Smooth muscle cell (in vitro differentiated cells): ENCODE measurements at regions not wholly inside any gene's neighbourhood (a gene's known extent, or its start where the extent isn't known, plus 50 kb on each side); places are given as distances from the start of the nearest gene placed in this dataset.

Source experiments
- DNase-seq: peaks from one replicate; lab custom pipeline; 2025; ENCODE audit not compliant: unreplicated experiment; lab: John Stamatoyannopoulos, UW
- H2AFZ ChIP-seq: fragments of 200-600 bp; sonication (generic); 2 replicates; pipeline ENCODE4 v1.6.0; 2016; ENCODE audit warnings: antibody characterized with exemption, low read depth, mild to moderate bottlenecking
- H3F3A ChIP-seq: fragments of 200-600 bp; sonication (generic); 2 replicates; pipeline ENCODE4 v1.6.0; 2017; ENCODE audit warnings: antibody characterized with exemption, low read depth
- H3K27ac ChIP-seq: fragments of 200-600 bp; sonication (generic); 2 replicates; pipeline ENCODE4 v1.5.1; 2016; ENCODE audit warnings: low read depth, mild to moderate bottlenecking
- H3K27me3 ChIP-seq: fragments of 200-600 bp; sonication (generic); 2 replicates; pipeline ENCODE4 v1.6.1; 2016; ENCODE audit warnings: low read depth, mild to moderate bottlenecking
- H3K36me3 ChIP-seq: fragments of 200-600 bp; sonication (generic); 2 replicates; pipeline ENCODE4 v1.5.1; 2016; ENCODE audit warnings: low read depth
- H3K4me1 ChIP-seq: fragments of 200-600 bp; sonication (generic); 2 replicates; pipeline ENCODE4 v1.5.1; 2016; ENCODE audit warnings: low read depth
- H3K4me2 ChIP-seq: fragments of 200-600 bp; sonication (generic); 2 replicates; pipeline ENCODE4 v1.6.0; 2016; ENCODE audit warnings: mild to moderate bottlenecking
- H3K4me3 ChIP-seq: fragments of 200-600 bp; sonication (generic); 2 replicates; pipeline ENCODE4 v1.5.1; 2016; ENCODE audit warnings: mild to moderate bottlenecking
- H3K79me2 ChIP-seq: fragments of 200-600 bp; sonication (generic); 2 replicates; pipeline ENCODE4 v1.6.0; 2016; ENCODE audit warnings: low read depth, mild to moderate bottlenecking
- H3K9ac ChIP-seq: fragments of 200-600 bp; sonication (generic); 2 replicates; pipeline ENCODE4 v1.6.0; 2016; ENCODE audit warnings: low read depth
- H3K9me3 ChIP-seq: fragments of 200-600 bp; sonication (generic); replicated peaks from 2 replicates; pipeline ENCODE4 v1.5.1; 2016; ENCODE audit warnings: low read depth
- H4K20me1 ChIP-seq: fragments of 200-600 bp; sonication (generic); 2 replicates; pipeline ENCODE4 v1.6.0; 2016; ENCODE audit warnings: low read depth
- CTCF ChIP-seq: fragments of 200-600 bp; sonication (generic); IDR thresholded peaks from 2 replicates; pipeline ENCODE4 v1.5.1; 2017; ENCODE audit warnings: borderline replicate concordance, mild to moderate bottlenecking, antibody characterized with exemption; ENCODE audit not compliant: insufficient read depth, poor library complexity, severe bottlenecking
- WGBS: methylation state at CpG from one replicate; pipeline ENCODE4 v1.1.7; 2016; ENCODE audit warnings: low lambda C conversion rate; 5-methylcytosine and 5-hydroxymethylcytosine counted together

GRCh38 chr2:180446492-180446891 is 439.4 kb upstream of the CWC22 start:
- Histone ChIP-seq H3K4me2 (no peak overlapping the region), H3K27ac (no peak overlapping the region), H3K4me3 (no peak overlapping the region), H4K20me1 (no peaks in the 10 kb centered on the region), H3F3A (no peaks in the 10 kb centered on the region), H3K4me1 (no peaks in the 10 kb centered on the region), H3K27me3 (no peaks in the 10 kb centered on the region), H3K79me2 (no peaks in the 10 kb centered on the region), H3K9me3 (no peaks in the 10 kb centered on the region), H2AFZ (no peak overlapping the region), H3K36me3 (no peaks in the 10 kb centered on the region), H3K9ac (no peak overlapping the region)
- TF ChIP-seq CTCF = no peak
- no peak for DNase-seq
- 95% methylated on average over 6 of the region's 6 CpGs for WGBS

- Histone ChIP-seq H2AFZ (no peak overlapping the region), H3K4me2 (no peak overlapping the region), H3K36me3 (no peaks in the 10 kb centered on the region), H3K27me3 (no peaks in the 10 kb centered on the region), H3K4me3 (no peak overlapping the region), H3K9me3 (no peaks in the 10 kb centered on the region), H3K79me2 (no peaks in the 10 kb centered on the region), H4K20me1 (no peaks in the 10 kb centered on the region), H3K27ac (no peak overlapping the region), H3K4me1 (no peaks in the 10 kb centered on the region), H3K9ac (no peak overlapping the region), H3F3A (no peaks in the 10 kb centered on the region)
- DNase-seq = no peak
- no peak for TF ChIP-seq CTCF
- 100% methylated on average over 1 of the region's 1 CpG for WGBS
These were observed 436.8 kb upstream of the CWC22 start for GRCh38 chr2:180443888-180444287.

GRCh38 chr2:180442860-180443644 is 436.0 kb upstream of the CWC22 start:
- Histone ChIP-seq H3K9ac (no peak overlapping the region), H3K9me3 (no peaks in the 10 kb centered on the region), H4K20me1 (no peaks in the 10 kb centered on the region), H2AFZ (no peak overlapping the region), H3K27me3 (no peaks in the 10 kb centered on the region), H3K4me1 (no peaks in the 10 kb centered on the region), H3K4me3 (no peak overlapping the region), H3K4me2 (no peak overlapping the region), H3K27ac (no peak overlapping the region), H3K36me3 (no peaks in the 10 kb centered on the region), H3K79me2 (no peaks in the 10 kb centered on the region), H3F3A (no peaks in the 10 kb centered on the region)
- WGBS = 85% methylated on average over 1 of the region's 1 CpG
- DNase-seq = no peak
- TF ChIP-seq CTCF = no peak

- 99% methylated on average over 3 of the region's 3 CpGs for WGBS
- Histone ChIP-seq H3K4me3 (no peak overlapping the region), H3K27me3 (no peaks in the 10 kb centered on the region), H3K79me2 (no peaks in the 10 kb centered on the region), H3F3A (no peaks in the 10 kb centered on the region), H3K4me1 (no peaks in the 10 kb centered on the region), H2AFZ (no peak overlapping the region), H3K9ac (no peak overlapping the region), H3K36me3 (no peaks in the 10 kb centered on the region), H4K20me1 (no peaks in the 10 kb centered on the region), H3K4me2 (no peak overlapping the region), H3K27ac (no peak overlapping the region), H3K9me3 (no peaks in the 10 kb centered on the region)
- DNase-seq = no peak
- TF ChIP-seq CTCF = no peak
These were observed 412.1 kb upstream of the CWC22 start for GRCh38 chr2:180419212-180419611.
